GM23248 (cell line): ENCODE measurements at regions not wholly inside any gene's neighbourhood (a gene's known extent, or its start where the extent isn't known, plus 50 kb on each side); places are given as distances from the start of the nearest gene placed in this dataset.

Experiments
- DNase-seq: peaks from one replicate; pipeline ENCODE4 v3.0.0-alpha.2; 2015
- H2AFZ ChIP-seq: fragments of 200-600 bp; sonication (generic); 2 replicates; pipeline ENCODE4 v1.6.1; 2016; ENCODE audit warnings: antibody characterized with exemption
- H3F3A ChIP-seq: fragments of 200-600 bp; sonication (generic); 2 replicates; pipeline ENCODE4 v1.6.1; 2016; ENCODE audit warnings: mild to moderate bottlenecking, antibody characterized with exemption, mixed run types; ENCODE audit not compliant: insufficient read depth
- H3K27ac ChIP-seq: fragments of 200-600 bp; sonication (generic); 2 replicates; pipeline ENCODE4 v1.5.1; 2016; ENCODE audit warnings: mild to moderate bottlenecking
- H3K27me3 ChIP-seq: fragments of 200-600 bp; sonication (generic); replicated peaks from 2 replicates; pipeline ENCODE4 v1.6.1; 2016; ENCODE audit warnings: mild to moderate bottlenecking; ENCODE audit not compliant: insufficient read depth
- H3K36me3 ChIP-seq: fragments of 200-600 bp; sonication (generic); 2 replicates; pipeline ENCODE4 v1.6.1; 2016; ENCODE audit warnings: low read depth, mild to moderate bottlenecking
- H3K4me1 ChIP-seq: fragments of 200-600 bp; sonication (generic); 2 replicates; pipeline ENCODE4 v1.6.1; 2016; ENCODE audit warnings: mild to moderate bottlenecking; ENCODE audit not compliant: insufficient read depth
- H3K4me2 ChIP-seq: fragments of 200-600 bp; sonication (generic); one replicate; pipeline ENCODE4 v1.6.1; 2016; ENCODE audit warnings: mild to moderate bottlenecking; ENCODE audit not compliant: unreplicated experiment
- H3K4me3 ChIP-seq: fragments of 200-600 bp; sonication (generic); 2 replicates; pipeline ENCODE4 v1.5.1; 2016; ENCODE audit warnings: mild to moderate bottlenecking
- H3K79me2 ChIP-seq: fragments of 200-600 bp; sonication (generic); 2 replicates; pipeline ENCODE4 v1.6.1; 2016; ENCODE audit warnings: mild to moderate bottlenecking; ENCODE audit not compliant: insufficient read depth
- H3K9ac ChIP-seq: fragments of 200-600 bp; sonication (generic); 2 replicates; pipeline ENCODE4 v1.6.1; 2016; ENCODE audit warnings: mild to moderate bottlenecking
- H3K9me2 ChIP-seq: fragments of 200-600 bp; sonication (generic); 2 replicates; pipeline ENCODE4 v1.6.1; 2016; ENCODE audit warnings: mixed run types, mild to moderate bottlenecking, moderate library complexity; ENCODE audit not compliant: insufficient read depth
- H3K9me3 ChIP-seq: fragments of 200-600 bp; sonication (generic); one replicate; pipeline ENCODE4 v1.6.1; 2017; ENCODE audit warnings: low read depth
- H4K20me1 ChIP-seq: fragments of 200-600 bp; sonication (generic); 2 replicates; pipeline ENCODE4 v1.6.0; 2016; ENCODE audit not compliant: insufficient read depth
- EZH2 ChIP-seq: fragments of 200-600 bp; sonication (generic); IDR thresholded peaks from 2 replicates; pipeline ENCODE4 v1.6.1; 2018; ENCODE audit warnings: antibody characterized with exemption, mild to moderate bottlenecking; ENCODE audit not compliant: insufficient read depth, poor library complexity, severe bottlenecking
- EZH2phosphoT487 ChIP-seq: fragments of 200-600 bp; sonication (generic); IDR thresholded peaks from 2 replicates; pipeline ENCODE4 v1.6.1; 2018; ENCODE audit warnings: antibody characterized with exemption, moderate library complexity, mild to moderate bottlenecking, low read depth; ENCODE audit not compliant: insufficient read depth
- WGBS, 2 experiments: methylation state at CpG; one replicate each; pipeline ENCODE4 v1.1.6; 2015 to 2017; ENCODE audit warnings: low lambda C conversion rate in 2 of 2, low coverage in 1 of 2; ENCODE audit errors: missing lambda C conversion rate in 2 of 2; 5-methylcytosine and 5-hydroxymethylcytosine counted together
- in situ Hi-C: fragments of 300-500 bp; cut with MboI; formaldehyde crosslinking; loops from 2 replicates; pipeline ENCODE4 v1.15.0; 2020

GRCh38 chr3:147943265-147943945 is 534.2 kb downstream of the ZIC1 start:
- no peaks in the 10 kb centered on the region for H3K27me3 ChIP-seq
- DNase-seq = peak; percentile 91
- peaks cover 36% of the 10 kb centered on the region for H3K4me1 ChIP-seq
- peaks cover 33% of the 10 kb centered on the region for H3F3A ChIP-seq
- H3K27ac ChIP-seq = peak overlapping the region; percentile 95
- peak overlapping the region; percentile 72 for H3K9ac ChIP-seq
- H3K9me3 ChIP-seq = no peaks in the 10 kb centered on the region
- 0 out of 2 replicates have a peak, but pooled peaks cover 2% of the 10 kb centered on the region for H3K9me2 ChIP-seq
- peak overlapping the region; percentile 61 for H3K4me3 ChIP-seq
- no peaks in the 10 kb centered on the region for H4K20me1 ChIP-seq
- H3K36me3 ChIP-seq = no peaks in the 10 kb centered on the region
- no peak for TF ChIP-seq EZH2phosphoT487
- no peak for TF ChIP-seq EZH2
- WGBS, 2 experiments = 6 to 11% methylated on average over 2 of the region's 2 CpGs
- H3K4me2 ChIP-seq = peak overlapping the region; percentile 90
- in situ Hi-C loops = no loop called here
- peak overlapping the region; percentile 71 for H2AFZ ChIP-seq
- no peaks in the 10 kb centered on the region for H3K79me2 ChIP-seq

- 7 to 13% methylated on average over 4 of the region's 4 CpGs for WGBS, 2 experiments
- H3K9me2 ChIP-seq = no peaks in the 10 kb centered on the region
- TF ChIP-seq EZH2phosphoT487 = no peak
- no peak for TF ChIP-seq EZH2
- H3K4me3 ChIP-seq = peak overlapping the region; percentile 61
- peak overlapping the region; percentile 60 for H3K27ac ChIP-seq
- H3K4me2 ChIP-seq = peak overlapping the region; percentile 66
- peak; percentile 85 for DNase-seq
- peak overlapping the region; percentile 70 for H3K9ac ChIP-seq
- H3F3A ChIP-seq = peaks cover 33% of the 10 kb centered on the region
- no peaks in the 10 kb centered on the region for H3K9me3 ChIP-seq
- in situ Hi-C loops = no loop called here
- H2AFZ ChIP-seq = peak overlapping the region; percentile 93
- H3K36me3 ChIP-seq = no peaks in the 10 kb centered on the region
- no peaks in the 10 kb centered on the region for H3K27me3 ChIP-seq
- no peaks in the 10 kb centered on the region for H3K79me2 ChIP-seq
- H4K20me1 ChIP-seq = no peaks in the 10 kb centered on the region
- peaks cover 36% of the 10 kb centered on the region for H3K4me1 ChIP-seq
Measured at GRCh38 chr3:147945968-147946519, 536.9 kb downstream of the ZIC1 start.

GRCh38 chr3:147956615-147957014 is 547.5 kb downstream of the ZIC1 start:
- no peak overlapping the region for H3K9ac ChIP-seq
- no peaks in the 10 kb centered on the region for H3K27me3 ChIP-seq
- no peak overlapping the region for H2AFZ ChIP-seq
- H3K36me3 ChIP-seq = no peaks in the 10 kb centered on the region
- no peak overlapping the region for H3K4me2 ChIP-seq
- in situ Hi-C loops = no loop called here
- no peaks in the 10 kb centered on the region for H4K20me1 ChIP-seq
- no peaks in the 10 kb centered on the region for H3K9me3 ChIP-seq
- no peak overlapping the region for H3K4me3 ChIP-seq
- 73 to 85% methylated on average over 1 of the region's 1 CpG for WGBS, 2 experiments
- H3K79me2 ChIP-seq = no peaks in the 10 kb centered on the region
- no peaks in the 10 kb centered on the region for H3K9me2 ChIP-seq
- no peak overlapping the region for H3K27ac ChIP-seq
- DNase-seq = no peak
- TF ChIP-seq EZH2 (no peak), EZH2phosphoT487 (no peak)
- no peaks in the 10 kb centered on the region for H3F3A ChIP-seq
- H3K4me1 ChIP-seq = no peaks in the 10 kb centered on the region

GRCh38 chr3:147958754-147959153 is 549.6 kb downstream of the ZIC1 start:
- no peak for DNase-seq
- no peaks in the 10 kb centered on the region for H3K27me3 ChIP-seq
- H3F3A ChIP-seq = no peaks in the 10 kb centered on the region
- no peak overlapping the region for H3K9ac ChIP-seq
- no peak overlapping the region for H3K4me3 ChIP-seq
- H4K20me1 ChIP-seq = no peaks in the 10 kb centered on the region
- in situ Hi-C loops = no loop called here
- no peaks in the 10 kb centered on the region for H3K36me3 ChIP-seq
- H2AFZ ChIP-seq = no peak overlapping the region
- WGBS, 2 experiments = 88 to 92% methylated on average over 1 of the region's 1 CpG
- no peaks in the 10 kb centered on the region for H3K9me3 ChIP-seq
- no peaks in the 10 kb centered on the region for H3K4me1 ChIP-seq
- H3K4me2 ChIP-seq = no peak overlapping the region
- no peaks in the 10 kb centered on the region for H3K9me2 ChIP-seq
- no peaks in the 10 kb centered on the region for H3K79me2 ChIP-seq
- TF ChIP-seq EZH2 = no peak
- TF ChIP-seq EZH2phosphoT487 = no peak
- H3K27ac ChIP-seq = no peak overlapping the region
